Heart left ventricle (tissue), 13 donors: ENCODE measurements at regions not wholly inside any gene's neighbourhood (a gene's known extent, or its start where the extent isn't known, plus 50 kb on each side); places are given as distances from the start of the nearest gene placed in this dataset.
"Not testable (repeated sequence)": the region's sequence is repeated elsewhere in the genome, so short reads cannot be mapped to it uniquely, and the experiment has no call there.

Experiments used
- CTCF ChIP-seq, 12 donors: fragments of 200-600 bp; sonication (generic) in 4 of 12; IDR thresholded peaks; one replicate each; pipeline versions ENCODE4 v1.5.0 to v1.8.0; 2018 to 2022; ENCODE audit warnings: antibody characterized with exemption in 12 of 12, mild to moderate bottlenecking in 5 of 12
- POLR2A ChIP-seq, 2 donors: fragments of 450-650 bp; IDR thresholded peaks; one replicate each; pipeline ENCODE4 v1.6.1; 2017; ENCODE audit warnings: antibody characterized with exemption in 2 of 2, mild to moderate bottlenecking in 2 of 2, moderate library complexity in 2 of 2
- donor health status: ischemic (EF 13 %, LVEDD 7.1; RV severe dilation, severe dysfunction).
- donor health status: DM: no; HTN: yes; CAD: no.
- donor health status: DM: no; HTN: no; CAD: no.
- donor health status: ischemic (EF 25% LVEDD 6.9; RV normal size, moderate dysfunction).
- donor health status: ischemic (EF 25% LVEDD 5.7; RV mildly dilated, moderate dysfunction).
- donor health status: ischemic (EF 35%, LVEDD 5.7; RV mildly dilated, moderate dysfunction).
- donor health status: nonischemic (EF 11% LVEDD 7.7; RV severe dilation, severe dysfunction).
- donor health status: DM: yes; HTN: yes; CAD: no.
- donor health status: PGD.
- donor health status: ischemic (EF 29% LVEDD 5.4; RV normal size, mild dysfunction).
- donor health status: nonischemic (EF 23%, LVEDD 6.1; RV moderate dilation, normal function).

- TF ChIP-seq POLR2A, CTCF (IDR thresholded peaks at IDR 0.05): not testable (repeated sequence)
Observed at GRCh38 chr2:91659917-91660275, 2968.4 kb downstream of the RPIA start.
